Transverse colon (tissue), 3 donors: ENCODE measurements at regions not wholly inside any gene's neighbourhood (a gene's known extent, or its start where the extent isn't known, plus 50 kb on each side); places are given as distances from the start of the nearest gene placed in this dataset.

Experiments
- EP300 ChIP-seq: sonication (generic); formaldehyde crosslinking; IDR thresholded peaks from one replicate; pipeline ENCODE4 v1.6.1; 2017; ENCODE audit warnings: antibody characterized with exemption, low read depth
- POLR2A ChIP-seq: fragments of 450-650 bp; IDR thresholded peaks from one replicate; pipeline ENCODE4 v1.6.1; 2016; ENCODE audit warnings: antibody characterized with exemption, mild to moderate bottlenecking, moderate library complexity
- TF ChIP-seq, protein P1 (sequence below), 5 experiments: fragments of 200-600 bp in 3 of 5; fragments of 450-650 bp in 2 of 5; sonication (generic) in 3 of 5; IDR thresholded peaks; 1 replicate in 2 of 5; 2 replicates in 3 of 5; pipeline ENCODE4 v1.5.1; 2016 to 2017; ENCODE audit warnings: antibody characterized with exemption in 5 of 5, inconsistent platforms in 3 of 5, mild to moderate bottlenecking in 2 of 5, moderate library complexity in 1 of 5

GRCh38 chr2:129779783-129780182 is 199.7 kb upstream of the RAB6C start:
- TF ChIP-seq, protein P1, sequence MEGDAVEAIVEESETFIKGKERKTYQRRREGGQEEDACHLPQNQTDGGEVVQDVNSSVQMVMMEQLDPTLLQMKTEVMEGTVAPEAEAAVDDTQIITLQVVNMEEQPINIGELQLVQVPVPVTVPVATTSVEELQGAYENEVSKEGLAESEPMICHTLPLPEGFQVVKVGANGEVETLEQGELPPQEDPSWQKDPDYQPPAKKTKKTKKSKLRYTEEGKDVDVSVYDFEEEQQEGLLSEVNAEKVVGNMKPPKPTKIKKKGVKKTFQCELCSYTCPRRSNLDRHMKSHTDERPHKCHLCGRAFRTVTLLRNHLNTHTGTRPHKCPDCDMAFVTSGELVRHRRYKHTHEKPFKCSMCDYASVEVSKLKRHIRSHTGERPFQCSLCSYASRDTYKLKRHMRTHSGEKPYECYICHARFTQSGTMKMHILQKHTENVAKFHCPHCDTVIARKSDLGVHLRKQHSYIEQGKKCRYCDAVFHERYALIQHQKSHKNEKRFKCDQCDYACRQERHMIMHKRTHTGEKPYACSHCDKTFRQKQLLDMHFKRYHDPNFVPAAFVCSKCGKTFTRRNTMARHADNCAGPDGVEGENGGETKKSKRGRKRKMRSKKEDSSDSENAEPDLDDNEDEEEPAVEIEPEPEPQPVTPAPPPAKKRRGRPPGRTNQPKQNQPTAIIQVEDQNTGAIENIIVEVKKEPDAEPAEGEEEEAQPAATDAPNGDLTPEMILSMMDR (IDR thresholded peaks at IDR 0.05), result no peak
- TF ChIP-seq EP300 (no peak), POLR2A (no peak)
